Chondrocyte (in vitro differentiated cells): ENCODE measurements at regions not wholly inside any gene's neighbourhood (a gene's known extent, or its start where the extent isn't known, plus 50 kb on each side); places are given as distances from the start of the nearest gene placed in this dataset.
A peak's percentile ranks its signal among the peaks of the same experiment; 100 is the strongest.

Experiments used
- DNase-seq: peaks from one replicate; pipeline ENCODE4 v3.0.0; 2021; ENCODE audit warnings: mixed read lengths, low spot score
- H3K27ac Mint-ChIP-seq: one replicate; pipeline ENCODE4 v1.8.0; 2021; ENCODE audit warnings: mild to moderate bottlenecking, moderate library complexity, mixed read lengths; ENCODE audit not compliant: unreplicated experiment
- H3K27me3 Mint-ChIP-seq: 2 replicates; pipeline ENCODE4 v1.8.0; 2021; ENCODE audit warnings: low read depth, mixed read lengths
- H3K36me3 Mint-ChIP-seq: 2 replicates; pipeline ENCODE4 v1.8.0; 2021; ENCODE audit warnings: low read depth, mixed read lengths
- H3K4me1 Mint-ChIP-seq: 2 replicates; pipeline ENCODE4 v1.8.0; 2021; ENCODE audit warnings: low read depth, mild to moderate bottlenecking, mixed read lengths
- H3K4me3 Mint-ChIP-seq: one replicate; pipeline ENCODE4 v1.8.0; 2021; ENCODE audit warnings: mild to moderate bottlenecking, moderate library complexity, mixed read lengths; ENCODE audit not compliant: unreplicated experiment
- H3K9me3 Mint-ChIP-seq: 2 replicates; pipeline ENCODE4 v1.8.0; 2021; ENCODE audit warnings: low read depth, mixed read lengths
- CTCF ChIP-seq: fragments of 200-600 bp; sonication (generic); IDR thresholded peaks from 2 replicates; pipeline ENCODE4 v1.5.0; 2021; ENCODE audit warnings: antibody characterized with exemption, mild to moderate bottlenecking, moderate library complexity

GRCh38 chr9:95715868-95716435 is 159.5 kb upstream of the ERCC6L2 start:
- no peak overlapping the region for H3K4me3 Mint-ChIP-seq
- H3K27me3 Mint-ChIP-seq, result peaks cover 3% of the 10 kb centered on the region
- DNase-seq, result no peak
- TF ChIP-seq CTCF, result no peak
- peaks cover 2% of the 10 kb centered on the region for H3K36me3 Mint-ChIP-seq
- peaks cover 10% of the 10 kb centered on the region for H3K9me3 Mint-ChIP-seq
- peaks cover 3% of the 10 kb centered on the region for H3K4me1 Mint-ChIP-seq
- no peak overlapping the region for H3K27ac Mint-ChIP-seq

- DNase-seq, result peak; percentile 89
- no peak overlapping the region for H3K4me3 Mint-ChIP-seq
- H3K36me3 Mint-ChIP-seq, result peaks cover 2% of the 10 kb centered on the region
- H3K27me3 Mint-ChIP-seq, result no peaks in the 10 kb centered on the region
- H3K9me3 Mint-ChIP-seq, result peaks cover 3% of the 10 kb centered on the region
- peaks cover 21% of the 10 kb centered on the region for H3K4me1 Mint-ChIP-seq
- no peak for TF ChIP-seq CTCF
- no peak overlapping the region for H3K27ac Mint-ChIP-seq
Measured at GRCh38 chr9:95710446-95710845, 165.0 kb upstream of the ERCC6L2 start.

- Mint-ChIP-seq H3K27ac (no peak overlapping the region), H3K36me3 (peaks cover 2% of the 10 kb centered on the region), H3K27me3 (peaks cover 28% of the 10 kb centered on the region), H3K4me1 (no peaks in the 10 kb centered on the region), H3K9me3 (peaks cover 3% of the 10 kb centered on the region), H3K4me3 (no peak overlapping the region)
- no peak for DNase-seq
- TF ChIP-seq CTCF, result no peak
Measured at GRCh38 chr9:95696701-95697100, 178.8 kb upstream of the ERCC6L2 start.

DNA sequence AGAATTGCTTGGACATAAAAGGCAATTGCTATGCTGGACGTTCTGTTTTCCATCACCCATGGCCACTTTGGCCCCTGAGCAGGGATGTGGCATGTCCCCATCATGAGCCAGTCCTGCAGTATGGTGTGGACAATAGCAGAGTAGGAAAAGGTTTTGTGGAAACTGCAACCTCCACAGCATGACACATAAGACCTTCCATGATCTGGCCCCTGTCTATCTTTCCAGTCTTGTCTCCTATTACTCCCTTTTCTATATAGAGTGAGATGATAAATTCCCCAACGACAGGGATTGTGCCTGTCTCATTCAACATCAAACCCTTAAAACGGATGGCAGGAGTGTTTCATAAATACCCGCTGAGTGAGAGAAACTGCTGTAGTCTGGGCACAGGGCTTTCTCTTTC is 174.7 kb upstream of the PTCH1 start:
- Mint-ChIP-seq H3K27ac (no peak overlapping the region), H3K27me3 (peaks cover 26% of the 10 kb centered on the region), H3K36me3 (no peaks in the 10 kb centered on the region), H3K4me3 (no peak overlapping the region), H3K4me1 (peaks cover 10% of the 10 kb centered on the region), H3K9me3 (peaks cover 3% of the 10 kb centered on the region)
- no peak for TF ChIP-seq CTCF
- DNase-seq, result no peak

DNA sequence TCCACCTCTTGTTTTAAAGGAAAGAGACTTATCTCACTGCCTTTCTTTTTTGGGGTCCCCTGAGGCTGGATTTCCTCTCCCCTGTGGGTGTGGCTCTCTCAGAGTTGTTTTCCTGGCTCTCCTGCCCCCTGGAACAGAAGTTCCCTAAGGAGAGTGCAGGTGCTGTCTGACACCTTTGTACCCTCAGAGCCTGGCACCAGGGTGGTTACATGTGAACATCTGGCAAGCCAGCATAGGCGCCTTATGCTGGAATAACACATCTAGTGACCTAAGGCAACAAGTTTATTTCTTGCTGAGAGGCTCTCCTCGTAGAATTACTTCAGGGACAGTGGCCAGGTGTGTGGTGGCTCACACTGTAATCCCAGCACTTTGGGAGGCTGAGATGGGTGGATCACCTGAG is 172.9 kb upstream of the PTCH1 start:
- no peak for DNase-seq
- H3K27me3 Mint-ChIP-seq, result peaks cover 24% of the 10 kb centered on the region
- H3K9me3 Mint-ChIP-seq, result peaks cover 3% of the 10 kb centered on the region
- no peak overlapping the region for H3K27ac Mint-ChIP-seq
- H3K4me3 Mint-ChIP-seq, result no peak overlapping the region
- peaks cover 10% of the 10 kb centered on the region for H3K4me1 Mint-ChIP-seq
- no peaks in the 10 kb centered on the region for H3K36me3 Mint-ChIP-seq
- TF ChIP-seq CTCF, result no peak
